GM12878 (cell line): ENCODE measurements at regions not wholly inside any gene's neighbourhood (a gene's known extent, or its start where the extent isn't known, plus 50 kb on each side); places are given as distances from the start of the nearest gene placed in this dataset.

Source experiments
- ATAC-seq: fragments of 200-7000 bp; cut with Tn5 transposase; 3 replicates; pipeline ENCODE4 v1.9.1; 2020; ENCODE audit warnings: mild to moderate bottlenecking, moderate library complexity
- BruUV-seq: library from RNA; stranded (reverse); fragments of 400-500 nt; replicated peaks from 2 replicates; lab custom pipeline; 2021; lab: Mats Ljungman, UMichigan
- CTCF ChIA-PET: fragments of 300-600 bp; sonication (Branson Sonifier 250); formaldehyde crosslinking; extraction: SDS; loops from one replicate; lab custom pipeline; 2021; ENCODE audit warnings: inconsistent platforms; lab: Yijun Ruan, JAX
- POLR2A ChIA-PET: fragments of 350-600 bp; formaldehyde crosslinking; extraction: SDS; loops from one replicate; lab custom pipeline; 2021; ENCODE audit warnings: inconsistent platforms; lab: Charles Lee
- RAD21 ChIA-PET: fragments of 300-600 bp; sonication (Branson Sonifier 250); formaldehyde crosslinking; loops from one replicate; lab custom pipeline; 2023; ENCODE audit warnings: antibody characterized with exemption; ENCODE audit not compliant: unreplicated experiment; lab: Charles Lee
- SMC1A ChIA-PET: fragments of 300-600 bp; sonication (Branson Sonifier 250); formaldehyde crosslinking; loops from one replicate; lab custom pipeline; 2023; ENCODE audit not compliant: unreplicated experiment, uncharacterized antibody; lab: Charles Lee
- DNase-seq: peaks from one replicate; pipeline ENCODE4 v3.0.0-alpha.2; 2011; ENCODE audit warnings: low read depth, low spot score
- FAIRE-seq: peaks from 3 replicates; lab custom pipeline; 2011; peaks lifted over from hg19 to GRCh38; lab: Jason Lieb, UNC
- H2AFZ ChIP-seq: 2 replicates; pipeline ENCODE4 v1.6.0; 2011; ENCODE audit warnings: low read depth, low read length, control low read depth; ENCODE audit not compliant: control insufficient read depth
- H3K27ac ChIP-seq: 2 replicates; pipeline ENCODE4 v1.5.1; 2011; ENCODE audit warnings: control low read depth; ENCODE audit not compliant: control insufficient read depth, insufficient read depth
- H3K27me3 ChIP-seq, 2 experiments: replicated peaks in 1 of 2; 2 replicates each; pipeline versions ENCODE4 v1.6.0 to v1.6.1; 2011; ENCODE audit warnings: low read length in 1 of 2; ENCODE audit not compliant: control insufficient read depth in 2 of 2, insufficient read depth in 2 of 2
- H3K36me3 ChIP-seq, 2 experiments: 2 replicates each; pipeline ENCODE4 v1.5.1; 2011; ENCODE audit warnings: low read length in 1 of 2; ENCODE audit not compliant: control insufficient read depth in 2 of 2, insufficient read depth in 2 of 2
- H3K4me1 ChIP-seq: 2 replicates; pipeline ENCODE4 v1.6.1; 2011; ENCODE audit warnings: mild to moderate bottlenecking, low read length, moderate library complexity, mixed read lengths; ENCODE audit not compliant: control insufficient read depth, insufficient read depth
- H3K4me2 ChIP-seq: 2 replicates; pipeline ENCODE4 v1.6.0; 2011; ENCODE audit warnings: control low read depth; ENCODE audit not compliant: control insufficient read depth, insufficient read depth
- H3K4me3 ChIP-seq: fragments of 200-600 bp; sonication (generic); 2 replicates; pipeline ENCODE4 v1.5.1; 2016
- H3K79me2 ChIP-seq: 2 replicates; pipeline ENCODE4 v1.6.0; 2011; ENCODE audit warnings: low read length; ENCODE audit not compliant: control insufficient read depth, insufficient read depth
- H3K9ac ChIP-seq: 2 replicates; pipeline ENCODE4 v1.8.0; 2011; ENCODE audit warnings: low read length, control low read depth, mixed read lengths; ENCODE audit not compliant: control insufficient read depth, insufficient read depth
- H3K9me3 ChIP-seq: replicated peaks from 3 replicates; pipeline ENCODE4 v1.5.1; 2011; ENCODE audit warnings: mild to moderate bottlenecking, low read length; ENCODE audit not compliant: control insufficient read depth, insufficient read depth
- H4K20me1 ChIP-seq: 2 replicates; pipeline ENCODE4 v1.6.0; 2011; ENCODE audit not compliant: control insufficient read depth, insufficient read depth
- FOS ChIP-seq: IDR thresholded peaks from 3 replicates; pipeline ENCODE4 v1.6.1; 2011; ENCODE audit warnings: borderline replicate concordance; ENCODE audit not compliant: insufficient read length; ENCODE audit errors: extremely low read depth
- HDAC6 ChIP-seq: fragments of 200-600 bp; sonication (generic); IDR thresholded peaks from one replicate; pipeline ENCODE4 v1.8.0; 2017; ENCODE audit warnings: antibody characterized with exemption; ENCODE audit not compliant: unreplicated experiment
- MYB ChIP-seq: fragments of 150-350 bp; IDR thresholded peaks from 2 replicates; pipeline ENCODE4 v1.6.1; 2014; ENCODE audit warnings: mild to moderate bottlenecking, low read depth, low read length, borderline replicate concordance
- SUZ12 ChIP-seq: fragments of 200-600 bp; sonication (generic); IDR thresholded peaks from one replicate; pipeline ENCODE4 v1.6.1; 2018; ENCODE audit warnings: antibody characterized with exemption, mild to moderate bottlenecking; ENCODE audit not compliant: unreplicated experiment
- TCF12 ChIP-seq: IDR thresholded peaks from 2 replicates; pipeline ENCODE4 v1.6.1; 2011; ENCODE audit warnings: low read depth, mild to moderate bottlenecking, low read length
- WGBS: methylation state at CpG from one replicate; pipeline ENCODE4 v1.1.6; 2016; ENCODE audit warnings: low lambda C conversion rate; ENCODE audit not compliant: insufficient replicate concordance, insufficient coverage; ENCODE audit errors: missing lambda C conversion rate; 5-methylcytosine and 5-hydroxymethylcytosine counted together
- in situ Hi-C: fragments of 300-500 bp; cut with MboI; formaldehyde crosslinking; loops from 9 replicates; pipeline ENCODE4 v1.14.3; 2018; ENCODE audit warnings: mixed read lengths
- intact Hi-C: fragments of 100-400 bp; cut with micrococcal nuclease; formaldehyde crosslinking; loops from one replicate; pipeline ENCODE4 v1.14.2; 2022; ENCODE audit not compliant: unreplicated experiment
- TF ChIP-seq, protein P1 (sequence below): fragments of 450-650 bp; IDR thresholded peaks from 2 replicates; pipeline ENCODE4 v1.6.1; 2016; ENCODE audit warnings: mild to moderate bottlenecking, moderate library complexity, borderline replicate concordance

DNA sequence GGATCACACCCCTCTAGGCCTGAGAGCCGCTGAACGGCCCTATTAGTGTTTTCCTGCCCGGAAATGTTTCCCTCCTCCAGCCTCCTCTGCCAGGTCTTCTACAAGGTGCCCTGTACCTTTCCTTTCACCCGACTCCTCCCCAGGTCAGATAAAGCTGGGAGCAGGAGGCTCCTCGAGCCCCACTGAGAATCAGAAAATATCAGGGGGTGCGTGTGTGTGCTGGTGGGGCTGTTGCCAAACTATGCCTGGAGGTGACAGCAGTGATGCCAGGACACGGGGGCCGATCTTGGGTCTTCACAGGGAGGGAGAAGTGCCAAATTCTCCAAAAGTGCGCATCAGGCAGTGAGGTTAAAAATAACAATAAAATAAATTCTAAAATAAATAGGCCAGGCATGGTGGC lies 222.8 kb upstream of the RREB1 start:
- DNase-seq (no peak), FAIRE-seq (no peak), ATAC-seq (no peak)
- Histone ChIP-seq H3K9ac (no peak overlapping the region), H3K4me1 (peaks cover 1% of the 10 kb centered on the region; the same call in 1 of the 2 replicates), H2AFZ (no peak overlapping the region), H3K4me3 (no peak overlapping the region), H3K36me3 (no peaks in the 10 kb centered on the region), H3K27me3 (no peaks in the 10 kb centered on the region), H3K79me2 (no peaks in the 10 kb centered on the region), H3K27ac (no peak overlapping the region), H3K9me3 (no peaks in the 10 kb centered on the region), H4K20me1 (no peaks in the 10 kb centered on the region), H3K4me2 (no peak overlapping the region)
- intact Hi-C loops: no loop called here
- in situ Hi-C loops: no loop called here
- SMC1A ChIA-PET: no interaction called here
- 57% methylated on average over 9 of the region's 9 CpGs for WGBS
- POLR2A ChIA-PET: no interaction called here
- TF ChIP-seq MYB (no peak), HDAC6 (no peak), TCF12 (no peak), FOS (no peak), SUZ12 (no peak)
- TF ChIP-seq, protein P1, sequence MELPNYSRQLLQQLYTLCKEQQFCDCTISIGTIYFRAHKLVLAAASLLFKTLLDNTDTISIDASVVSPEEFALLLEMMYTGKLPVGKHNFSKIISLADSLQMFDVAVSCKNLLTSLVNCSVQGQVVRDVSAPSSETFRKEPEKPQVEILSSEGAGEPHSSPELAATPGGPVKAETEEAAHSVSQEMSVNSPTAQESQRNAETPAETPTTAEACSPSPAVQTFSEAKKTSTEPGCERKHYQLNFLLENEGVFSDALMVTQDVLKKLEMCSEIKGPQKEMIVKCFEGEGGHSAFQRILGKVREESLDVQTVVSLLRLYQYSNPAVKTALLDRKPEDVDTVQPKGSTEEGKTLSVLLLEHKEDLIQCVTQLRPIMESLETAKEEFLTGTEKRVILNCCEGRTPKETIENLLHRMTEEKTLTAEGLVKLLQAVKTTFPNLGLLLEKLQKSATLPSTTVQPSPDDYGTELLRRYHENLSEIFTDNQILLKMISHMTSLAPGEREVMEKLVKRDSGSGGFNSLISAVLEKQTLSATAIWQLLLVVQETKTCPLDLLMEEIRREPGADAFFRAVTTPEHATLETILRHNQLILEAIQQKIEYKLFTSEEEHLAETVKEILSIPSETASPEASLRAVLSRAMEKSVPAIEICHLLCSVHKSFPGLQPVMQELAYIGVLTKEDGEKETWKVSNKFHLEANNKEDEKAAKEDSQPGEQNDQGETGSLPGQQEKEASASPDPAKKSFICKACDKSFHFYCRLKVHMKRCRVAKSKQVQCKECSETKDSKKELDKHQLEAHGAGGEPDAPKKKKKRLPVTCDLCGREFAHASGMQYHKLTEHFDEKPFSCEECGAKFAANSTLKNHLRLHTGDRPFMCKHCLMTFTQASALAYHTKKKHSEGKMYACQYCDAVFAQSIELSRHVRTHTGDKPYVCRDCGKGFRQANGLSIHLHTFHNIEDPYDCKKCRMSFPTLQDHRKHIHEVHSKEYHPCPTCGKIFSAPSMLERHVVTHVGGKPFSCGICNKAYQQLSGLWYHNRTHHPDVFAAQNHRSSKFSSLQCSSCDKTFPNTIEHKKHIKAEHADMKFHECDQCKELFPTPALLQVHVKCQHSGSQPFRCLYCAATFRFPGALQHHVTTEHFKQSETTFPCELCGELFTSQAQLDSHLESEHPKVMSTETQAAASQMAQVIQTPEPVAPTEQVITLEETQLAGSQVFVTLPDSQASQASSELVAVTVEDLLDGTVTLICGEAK: no peak
- RAD21 ChIA-PET: no interaction called here
- CTCF ChIA-PET: no interaction called here
- no TSS peak for BruUV-seq
